ENCODE measurements at regions not wholly inside any gene's neighbourhood (a gene's known extent, or its start where the extent isn't known, plus 50 kb on each side); places are given as distances from the start of the nearest gene placed in this dataset.
"Not testable (repeated sequence)": the region's sequence is repeated elsewhere in the genome, so short reads cannot be mapped to it uniquely, and the experiment has no call there.

DNA sequence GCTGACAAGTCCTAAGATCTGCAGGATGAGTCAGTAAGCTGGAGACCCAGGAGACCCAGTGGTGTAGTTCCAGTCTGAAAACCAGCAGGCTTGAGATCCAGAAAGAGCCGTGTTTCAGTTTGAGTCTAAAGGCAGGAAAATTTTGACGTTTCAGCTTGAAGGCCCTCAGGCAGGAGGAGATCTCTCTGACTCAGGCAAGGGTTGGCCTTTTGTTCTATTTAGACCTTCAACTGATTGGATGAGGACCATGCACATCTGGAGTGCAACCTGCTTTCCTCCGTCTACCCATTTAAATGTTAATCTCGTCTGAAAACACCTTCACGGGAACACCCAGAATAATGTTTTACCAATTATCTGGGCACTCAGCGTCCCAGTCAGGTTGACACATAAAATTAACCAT lies 69.5 kb downstream of the NPIPA7 start:
- DNase-seq, result not testable (repeated sequence)

DNA sequence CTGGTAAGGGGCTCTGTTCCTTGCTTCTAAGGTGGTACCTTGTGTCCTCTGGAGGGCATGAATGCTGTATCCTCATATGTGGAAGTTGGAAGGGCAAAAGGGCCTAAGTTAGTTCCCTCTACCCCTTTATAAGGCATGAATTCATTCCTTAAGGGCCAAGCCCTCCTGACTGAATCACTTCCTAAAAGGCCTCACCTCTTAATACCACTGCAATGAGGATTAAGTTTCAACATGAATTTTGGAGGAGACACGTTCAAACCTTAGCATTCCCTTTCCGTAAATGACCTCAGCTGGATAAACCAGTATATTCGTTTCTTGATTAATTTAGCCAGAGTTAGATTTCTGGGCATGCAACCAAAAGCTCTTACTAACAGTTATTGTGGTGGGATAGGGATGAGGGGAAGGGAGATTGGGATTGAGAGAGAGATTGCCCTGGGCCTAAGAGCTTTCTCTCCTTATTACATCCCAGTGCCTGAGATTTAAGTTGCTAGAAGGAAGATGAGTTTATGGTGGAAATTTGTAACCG lies 70.8 kb downstream of the NPIPA7 start:
- DNase-seq, result not testable (repeated sequence)

DNA sequence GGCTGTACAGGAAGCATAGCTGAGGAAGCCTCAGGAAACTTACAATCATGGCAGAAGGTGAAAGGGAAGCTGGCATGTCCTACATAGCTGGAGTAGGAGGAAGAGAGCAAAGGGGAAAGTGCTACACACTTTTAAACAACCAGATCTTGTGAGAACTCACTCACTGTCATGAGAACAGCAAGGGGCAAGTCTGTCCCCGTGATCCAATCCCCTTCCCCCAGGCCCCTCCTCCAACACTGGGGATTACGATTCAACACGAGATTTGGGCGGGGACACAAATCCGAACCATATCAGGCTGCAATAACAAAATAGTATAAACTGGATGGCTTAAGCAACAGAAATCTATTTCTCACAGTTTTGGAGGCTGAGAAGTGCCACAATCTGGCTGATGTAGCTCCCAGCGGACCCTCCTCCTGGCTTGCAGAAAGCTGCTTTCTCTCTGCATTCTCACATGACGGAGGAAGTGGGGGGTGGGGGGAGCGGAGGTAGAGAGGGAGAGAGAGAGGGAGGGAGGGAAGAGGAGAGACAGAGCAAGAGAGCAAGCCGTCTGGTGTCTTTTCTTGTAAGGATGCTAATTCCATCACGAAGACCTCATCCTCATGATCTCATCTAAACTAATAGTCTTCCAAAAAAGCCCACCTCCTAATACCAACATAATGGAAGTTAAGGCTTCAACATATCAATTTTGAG lies 72.9 kb downstream of the NPIPA7 start:
- DNase-seq, result not testable (repeated sequence)

DNA sequence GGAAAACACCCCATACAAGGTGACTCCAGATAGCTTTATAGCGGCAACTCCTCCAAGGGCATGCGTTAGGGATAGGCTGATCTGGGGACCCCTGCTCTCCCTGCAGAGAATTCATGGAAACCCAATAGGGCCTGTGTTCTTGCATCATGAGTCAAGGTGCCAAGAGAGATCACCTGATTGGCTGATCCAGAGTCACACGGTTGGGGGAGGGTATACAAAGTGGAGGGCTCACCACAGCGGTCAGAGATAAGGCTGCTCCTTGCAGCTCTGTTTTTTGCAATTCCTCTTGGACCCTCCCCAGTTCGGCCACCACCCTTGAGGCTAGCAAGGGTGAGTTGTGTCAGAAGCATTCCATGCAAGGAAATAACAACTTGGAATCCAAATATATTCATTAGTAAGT lies 79.6 kb downstream of the NPIPA7 start:
- DNase-seq, result not testable (repeated sequence)

DNA sequence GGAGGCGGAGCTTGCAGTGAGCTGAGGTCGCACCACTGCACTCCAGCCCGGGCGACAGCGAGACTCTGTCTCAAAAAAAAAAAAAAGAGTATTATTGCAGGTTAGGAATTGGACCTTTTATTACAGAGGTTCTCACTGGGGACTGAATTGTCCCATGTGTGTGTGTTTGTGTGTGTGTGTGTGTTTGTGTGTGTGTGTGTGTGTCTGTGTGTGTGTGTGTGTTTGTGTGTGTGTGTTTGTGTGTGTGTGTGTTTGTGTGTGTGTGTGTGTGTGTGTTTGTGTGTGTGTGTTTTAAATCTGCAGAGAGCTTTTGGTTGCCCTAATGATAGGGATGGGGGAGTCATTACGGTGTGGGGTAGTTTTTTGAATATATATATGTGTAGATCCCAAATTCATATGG lies 84.9 kb downstream of the NPIPA7 start:
- DNase-seq, result not testable (repeated sequence)

DNA sequence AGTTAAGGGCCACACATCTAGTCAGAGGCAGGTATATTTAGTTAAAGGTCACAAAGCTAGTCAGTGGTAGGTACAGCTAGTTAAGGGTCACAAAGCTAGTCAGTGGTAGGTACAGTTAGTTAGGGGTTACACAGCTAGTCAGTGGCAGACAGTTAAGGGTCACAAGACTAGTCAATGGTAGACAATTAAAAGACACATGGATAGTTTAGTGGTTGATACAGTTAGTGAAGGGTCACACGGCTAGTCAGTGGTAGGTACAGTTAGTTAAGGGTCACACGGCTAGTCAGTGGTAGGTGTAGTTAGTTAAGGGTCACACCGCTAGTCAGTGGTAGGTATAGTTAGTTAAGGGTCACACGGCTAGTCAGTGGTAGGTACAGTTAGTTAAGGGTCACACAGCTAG lies 110.0 kb downstream of the NPIPA7 start:
- DNase-seq, result not testable (repeated sequence)

DNA sequence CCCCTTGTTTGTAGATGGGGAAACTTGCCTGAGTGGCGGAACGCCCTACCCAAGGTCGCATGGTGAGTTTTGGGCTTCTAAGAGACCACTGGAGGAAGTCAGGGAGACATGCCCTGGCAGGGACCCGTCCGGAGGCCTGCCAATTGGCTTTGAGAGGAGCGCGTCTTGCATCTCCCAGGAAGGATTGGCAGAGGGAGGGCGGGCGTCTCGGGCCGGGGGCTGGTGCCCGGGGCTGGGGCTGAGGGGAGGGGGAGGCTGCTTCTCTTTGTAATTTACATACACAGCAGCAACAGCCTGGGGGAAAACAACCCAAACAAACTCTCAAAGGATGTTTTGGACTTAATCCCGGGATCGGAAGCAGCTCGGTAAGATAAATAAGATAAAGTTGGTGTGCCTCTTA lies 110.5 kb downstream of the NPIPA7 start:
- DNase-seq, result not testable (repeated sequence)

DNA sequence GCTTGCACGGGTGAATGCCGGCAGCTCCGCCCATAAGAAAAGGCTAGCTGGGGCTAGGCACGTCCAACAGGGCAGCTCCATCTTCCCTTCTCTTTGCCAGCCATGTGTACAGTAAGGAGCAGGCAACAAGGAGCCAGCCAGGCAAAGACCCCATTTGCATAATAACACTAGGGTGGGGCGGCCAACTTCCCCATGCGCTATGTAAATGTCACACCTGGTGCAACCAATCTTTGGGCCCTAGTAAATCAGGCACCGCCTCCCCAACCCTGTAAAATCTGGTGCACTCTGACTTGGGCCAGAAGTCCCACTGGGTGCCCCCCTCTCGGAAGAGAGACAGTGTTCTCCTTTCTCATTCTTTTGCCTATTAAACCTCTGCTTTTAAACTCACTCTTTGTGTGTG lies 115.2 kb downstream of the NPIPA7 start:
- not testable (repeated sequence) for DNase-seq

DNA sequence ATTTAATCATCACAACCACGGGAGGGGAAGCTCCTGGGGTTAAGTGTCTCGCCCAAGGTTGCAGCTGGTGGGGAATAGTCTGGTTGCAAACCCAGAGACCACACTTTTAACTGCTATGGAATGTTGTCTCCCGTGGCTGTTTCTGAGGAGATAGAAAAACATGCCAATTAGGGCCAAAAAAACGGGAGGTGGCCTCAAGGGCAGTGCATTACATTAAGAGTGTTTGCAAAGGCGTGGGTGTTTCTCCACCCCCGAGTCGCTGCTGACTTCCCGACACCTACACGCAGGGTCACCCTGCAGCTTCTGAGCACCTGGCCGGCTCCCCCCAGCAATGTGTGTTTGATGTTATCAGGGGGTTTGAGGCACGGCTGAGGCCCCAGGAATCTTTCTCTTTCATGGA lies 116.1 kb downstream of the NPIPA7 start:
- not testable (repeated sequence) for DNase-seq

DNA sequence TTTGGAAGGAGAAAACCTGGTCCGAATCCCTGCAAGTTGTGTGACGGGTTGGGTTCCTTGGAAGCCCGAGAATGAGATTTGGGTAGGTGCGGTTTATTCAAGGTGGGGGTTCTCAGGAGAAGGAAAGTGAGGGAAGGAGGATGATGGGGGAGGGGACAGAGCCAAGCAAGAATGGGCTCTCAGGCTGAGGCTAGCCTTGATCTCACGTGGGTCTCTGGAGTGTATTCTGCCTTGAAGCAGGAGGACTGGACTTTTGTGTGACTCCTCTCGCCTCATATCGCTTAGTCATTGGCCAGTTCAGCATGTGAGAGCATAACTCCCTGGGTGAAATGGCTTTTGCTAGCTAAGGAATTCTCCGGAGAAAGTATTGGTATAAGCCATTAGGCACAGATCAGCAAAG lies 120.9 kb downstream of the NPIPA7 start:
- not testable (repeated sequence) for DNase-seq

DNA sequence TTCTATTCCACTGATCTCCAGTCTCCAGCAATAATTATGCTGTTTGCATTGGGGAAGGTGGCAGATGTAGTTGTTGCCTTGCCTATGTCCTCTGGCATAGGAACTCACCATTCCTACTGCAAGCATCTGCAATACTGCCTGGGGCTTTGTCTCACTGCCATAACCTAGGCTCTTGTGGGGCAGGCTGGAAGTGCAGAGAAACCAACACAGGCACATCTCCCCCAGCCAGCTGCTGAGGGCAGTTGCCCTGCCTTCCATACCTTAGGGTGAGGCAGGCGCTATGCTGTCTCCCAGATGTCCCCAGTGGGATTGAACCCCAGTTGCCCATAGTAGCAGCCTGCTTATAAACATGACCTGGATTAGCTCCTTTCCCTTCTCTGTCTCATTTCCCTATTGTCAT lies 128.1 kb downstream of the NPIPA7 start:
- DNase-seq, result not testable (repeated sequence)

DNA sequence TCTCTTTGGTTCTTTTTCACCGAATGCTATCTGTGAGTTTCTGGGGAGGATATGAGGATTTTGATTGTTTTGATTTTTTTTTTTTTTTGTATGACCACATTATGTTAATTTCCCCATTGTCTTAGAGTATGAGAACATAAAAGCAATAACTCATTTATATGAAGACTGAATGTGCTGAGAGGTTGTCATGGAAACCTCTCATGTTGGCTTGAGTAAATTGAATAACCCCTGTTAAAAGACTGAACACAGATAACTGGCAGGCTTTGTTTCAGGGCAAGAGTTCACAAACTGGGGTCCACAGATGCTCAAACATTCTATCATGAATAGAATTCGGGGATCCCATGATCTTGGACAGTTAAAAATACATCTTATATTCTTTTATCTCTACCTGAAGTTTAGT lies 129.4 kb downstream of the NPIPA7 start:
- DNase-seq, result not testable (repeated sequence)

DNA sequence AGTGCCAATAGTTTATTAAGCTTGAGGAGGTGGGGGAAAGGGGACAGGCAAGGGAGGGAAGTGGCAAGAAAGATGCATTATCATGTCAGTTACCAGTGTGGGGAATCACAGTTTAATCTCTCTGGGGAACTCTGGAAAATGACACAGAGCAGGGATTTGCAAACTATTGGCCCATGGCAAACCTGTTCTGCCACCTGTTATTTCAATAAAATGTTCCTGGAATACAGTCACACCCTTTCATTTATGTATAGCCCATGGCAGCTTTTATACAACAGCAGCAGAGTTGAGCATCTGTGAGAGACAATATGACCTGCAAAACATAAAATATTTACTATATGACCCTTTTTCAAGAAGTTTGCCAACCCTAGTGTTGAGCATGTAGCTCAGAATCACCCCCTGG lies 140.5 kb downstream of the NPIPA7 start:
- not testable (repeated sequence) for DNase-seq

DNA sequence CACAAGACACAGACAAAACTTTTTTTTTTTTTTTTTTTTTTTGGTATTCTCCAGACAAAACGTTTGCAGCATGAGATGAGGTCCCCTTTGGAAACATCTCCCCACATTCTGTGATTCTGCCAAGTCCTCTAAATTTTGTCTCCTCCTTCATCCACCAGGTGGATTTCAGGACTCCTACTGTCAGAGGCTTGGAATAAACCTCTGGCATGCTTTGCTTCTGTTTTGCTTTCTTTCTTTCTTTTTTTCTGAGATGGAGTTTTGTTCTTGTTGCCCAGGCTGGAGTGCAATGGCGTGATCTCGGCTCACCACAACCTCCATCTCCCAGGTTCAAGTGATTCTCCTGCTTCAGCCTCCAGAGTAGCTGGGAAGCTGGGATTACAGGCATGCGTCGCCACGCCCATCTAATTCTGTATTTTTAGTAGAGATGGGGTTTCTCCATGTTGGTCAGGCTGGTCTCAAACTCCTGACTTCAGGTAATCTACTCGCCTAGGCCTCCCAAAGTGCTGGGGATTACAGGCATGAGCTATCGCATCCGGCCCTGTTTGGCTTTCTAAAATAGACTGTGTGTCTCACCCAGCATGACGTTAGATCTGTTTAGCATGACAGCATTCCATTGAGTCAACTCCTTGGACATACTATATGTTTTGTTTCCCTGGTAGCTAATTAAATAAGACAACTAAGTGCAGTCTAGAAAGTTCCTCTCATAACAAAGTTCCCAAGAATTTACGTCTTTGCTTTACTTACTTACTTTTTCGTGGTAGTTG lies 142.5 kb downstream of the NPIPA7 start:
- not testable (repeated sequence) for DNase-seq

DNA sequence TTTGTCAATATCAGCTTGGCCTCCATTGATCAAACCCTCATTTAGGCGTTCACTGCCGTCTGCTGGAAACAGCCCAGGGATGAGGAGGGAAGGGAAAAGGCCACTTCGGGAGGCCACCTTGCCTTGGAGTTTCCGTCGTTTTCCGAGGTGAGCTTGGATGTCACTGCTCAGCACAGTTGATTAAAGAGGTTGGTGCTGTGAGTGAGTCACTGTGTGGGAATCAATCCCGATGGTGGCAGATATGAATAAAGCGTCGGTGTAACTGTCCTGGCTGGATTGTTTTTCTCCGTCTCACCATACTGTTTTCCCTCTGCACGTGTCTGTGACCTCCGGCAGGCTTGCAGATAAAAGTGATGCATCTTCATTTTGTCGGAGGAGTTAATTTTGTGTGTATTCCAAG lies 148.1 kb downstream of the NPIPA7 start:
- DNase-seq, result not testable (repeated sequence)

DNA sequence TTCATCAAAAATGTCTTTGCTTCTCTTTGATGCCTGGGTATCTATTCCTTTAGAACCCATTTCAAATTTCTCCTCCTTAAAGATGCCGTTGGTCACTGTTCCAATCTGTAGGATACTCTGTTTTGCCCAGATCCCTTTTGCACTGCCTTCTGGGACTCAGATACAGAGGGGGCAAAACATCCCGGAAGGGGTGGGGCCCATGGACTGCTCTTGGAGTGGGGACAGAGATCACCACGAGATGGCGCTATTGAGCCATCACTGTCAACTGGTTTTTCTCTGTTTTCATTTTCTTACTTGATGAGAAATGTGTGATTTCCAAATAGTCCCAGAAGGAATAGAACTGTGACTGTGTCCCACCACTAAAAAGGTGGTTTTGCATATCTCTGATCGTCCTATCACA lies 151.8 kb downstream of the NPIPA7 start:
- not testable (repeated sequence) for DNase-seq

DNA sequence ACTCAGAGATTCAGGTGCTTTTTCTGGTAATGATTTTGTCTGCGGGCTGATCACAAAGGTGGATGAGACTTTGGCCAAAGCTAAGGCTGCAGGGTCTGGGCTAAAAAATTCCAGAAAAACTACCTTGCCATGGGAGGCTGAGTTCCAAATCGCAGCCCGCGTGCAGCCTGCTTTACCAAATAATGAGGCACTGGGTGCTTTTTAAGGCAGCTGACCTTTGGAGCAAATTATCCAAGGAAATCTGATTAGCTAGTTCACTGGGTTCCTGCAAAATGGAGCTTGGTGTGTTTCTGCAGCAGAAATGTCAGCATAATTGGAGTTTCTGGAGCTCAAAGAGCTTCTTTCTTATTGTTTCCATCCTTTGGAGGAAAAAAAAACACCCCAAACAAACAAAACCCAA lies 156.6 kb downstream of the NPIPA7 start:
- not testable (repeated sequence) for DNase-seq

DNA sequence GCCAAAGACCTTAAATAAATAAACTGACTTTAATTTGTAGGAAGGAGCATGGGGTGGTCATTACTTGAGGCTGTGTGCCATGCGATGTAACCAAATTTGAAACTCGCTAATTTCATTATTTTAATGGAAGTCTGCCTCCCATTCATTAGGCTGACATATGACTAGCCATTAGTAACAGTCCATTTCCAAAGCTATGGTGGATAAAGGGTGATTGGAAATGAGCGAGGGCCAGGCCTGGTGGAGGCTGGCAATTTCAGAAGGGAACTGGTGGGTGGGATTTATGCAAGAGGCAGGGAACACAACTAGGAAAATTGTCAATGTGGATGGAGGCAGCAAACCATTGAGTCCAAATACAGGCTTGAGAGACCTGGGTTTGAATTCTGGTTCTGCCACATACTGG lies 157.2 kb downstream of the NPIPA7 start:
- not testable (repeated sequence) for DNase-seq

DNA sequence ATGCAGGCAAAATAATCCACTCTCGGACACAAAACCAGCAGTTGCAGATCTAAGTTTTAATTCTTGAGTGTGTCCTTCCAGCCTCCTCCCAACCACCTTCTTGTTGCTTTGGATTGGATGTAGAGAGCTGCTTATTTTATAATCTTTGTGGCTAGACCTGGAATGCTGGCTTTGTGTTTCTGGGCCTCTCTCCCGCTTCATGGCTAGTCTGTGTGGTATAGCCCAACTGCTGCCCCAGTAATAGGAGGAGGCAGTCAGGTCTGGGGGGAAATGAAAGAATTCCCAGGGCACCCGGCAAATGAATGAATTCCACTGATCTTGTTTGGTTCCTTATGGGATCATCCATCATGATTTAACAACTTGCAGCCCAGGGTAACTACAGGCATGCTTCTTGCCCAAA lies 170.8 kb downstream of the NPIPA7 start:
- DNase-seq, result not testable (repeated sequence)

DNA sequence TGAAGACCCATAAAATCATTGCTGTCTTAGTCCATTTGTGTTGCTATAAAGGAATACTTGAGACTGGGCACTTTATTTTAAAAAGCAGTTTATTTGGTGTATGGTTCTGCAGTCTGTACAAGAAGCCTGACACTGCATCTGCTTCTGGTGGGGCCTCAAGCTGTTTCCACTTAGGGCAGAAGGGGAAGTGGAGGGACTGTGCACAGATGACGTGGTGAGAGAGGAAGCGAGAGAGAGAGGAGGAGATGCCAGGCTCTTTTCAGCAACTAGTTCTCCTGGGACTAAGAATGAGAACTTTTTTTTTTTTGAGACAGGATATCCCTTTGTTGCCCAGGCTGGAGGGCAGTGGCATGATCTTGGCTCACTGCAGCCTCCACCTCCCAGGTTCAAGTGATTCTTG lies 171.9 kb downstream of the NPIPA7 start:
- DNase-seq, result not testable (repeated sequence)

DNA sequence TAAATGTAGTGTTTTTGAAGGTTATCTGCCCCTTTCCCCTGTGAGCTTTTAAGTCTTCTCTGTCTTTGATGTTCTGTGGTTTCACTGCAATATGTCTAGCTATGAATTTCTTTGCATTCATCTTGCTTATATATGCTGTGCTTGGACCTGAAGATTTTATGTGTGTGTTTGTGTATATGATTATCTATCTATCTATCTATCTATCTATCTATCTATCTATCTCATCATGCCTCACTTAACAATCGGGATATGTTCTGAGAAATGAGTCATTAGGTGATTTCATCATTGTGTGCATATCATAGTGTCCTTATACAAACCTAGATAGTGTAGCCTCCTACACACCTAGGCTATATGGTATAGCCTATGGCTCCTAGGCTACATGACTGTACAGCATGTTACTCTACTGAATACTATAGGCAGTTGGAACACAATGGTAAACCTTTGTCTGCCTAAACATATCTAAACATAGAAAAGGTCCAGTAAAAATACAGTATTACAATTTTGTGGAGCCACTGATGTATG lies 173.9 kb downstream of the NPIPA7 start:
- not testable (repeated sequence) for DNase-seq

DNA sequence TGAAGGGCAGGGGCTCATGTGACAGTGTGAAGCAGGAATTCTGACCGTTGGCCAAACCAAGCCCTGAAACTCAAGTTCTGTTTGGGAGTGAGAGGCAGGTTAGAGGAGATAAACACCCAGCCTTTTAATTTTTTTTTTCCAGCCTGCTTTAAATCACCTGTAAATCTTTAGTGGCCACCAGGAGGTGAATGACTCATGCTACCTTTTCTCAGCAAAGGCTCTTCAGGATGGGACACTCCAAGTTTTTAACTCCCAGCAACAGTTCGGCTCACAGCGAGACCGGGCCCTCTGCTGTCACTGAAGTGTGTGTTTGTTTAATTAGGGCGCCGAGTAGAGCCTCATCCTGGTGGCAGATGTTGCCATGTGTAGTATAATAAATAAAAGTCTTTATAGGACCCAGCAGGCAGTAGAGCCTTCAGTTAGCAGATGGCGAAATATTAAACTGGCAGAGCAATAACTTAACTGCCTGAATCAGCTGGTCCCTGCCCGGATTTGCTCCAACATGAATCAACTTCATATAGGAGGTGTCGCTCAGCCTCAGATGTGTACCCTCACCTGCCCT lies 180.3 kb downstream of the NPIPA7 start:
- not testable (repeated sequence) for DNase-seq

DNA sequence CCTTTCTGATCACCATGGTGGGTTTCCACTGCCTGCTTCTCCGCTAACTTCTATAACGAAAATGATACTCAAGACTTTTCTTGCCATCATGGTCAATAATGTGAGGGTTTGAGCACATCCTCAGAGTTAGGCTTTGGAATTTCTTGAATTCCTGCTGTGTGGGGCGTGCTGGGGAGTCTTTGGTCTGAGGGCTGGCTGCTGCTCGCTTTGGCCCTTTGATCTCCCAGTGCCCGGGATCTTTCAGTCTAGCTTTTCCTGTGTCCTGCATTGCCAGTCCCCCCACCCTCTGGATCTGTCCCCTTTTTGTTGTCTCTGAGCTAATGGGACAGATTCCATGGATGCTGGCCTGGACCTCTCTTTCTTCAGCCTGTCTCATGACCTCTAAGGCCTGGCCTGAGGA lies 182.6 kb downstream of the NPIPA7 start:
- not testable (repeated sequence) for DNase-seq
